Rectal smooth muscle tissue (tissue), 1 donor: ENCODE measurements at regions not wholly inside any gene's neighbourhood (a gene's known extent, or its start where the extent isn't known, plus 50 kb on each side); places are given as distances from the start of the nearest gene placed in this dataset.
"Not testable (repeated sequence)": the region's sequence is repeated elsewhere in the genome, so short reads cannot be mapped to it uniquely, and the experiment has no call there.

ENCODE experiments used
- H3K27ac ChIP-seq: one replicate; pipeline ENCODE4 v1.7.0; 2013; ENCODE audit warnings: low read depth, low read length, inconsistent platforms
- H3K27me3 ChIP-seq: one replicate; pipeline ENCODE4 v1.7.0; 2013; ENCODE audit warnings: low read length; ENCODE audit not compliant: control insufficient read depth, insufficient read depth
- H3K36me3 ChIP-seq: one replicate; pipeline ENCODE4 v1.7.0; 2013; ENCODE audit warnings: low read length; ENCODE audit not compliant: control insufficient read depth, insufficient read depth
- H3K4me1 ChIP-seq: one replicate; pipeline ENCODE4 v1.7.0; 2013; ENCODE audit warnings: low read length; ENCODE audit not compliant: control insufficient read depth, insufficient read depth
- H3K4me3 ChIP-seq: one replicate; pipeline ENCODE4 v1.7.0; 2013; ENCODE audit warnings: low read length
- H3K9ac ChIP-seq: one replicate; pipeline ENCODE4 v1.7.0; 2013; ENCODE audit warnings: low read length

- not testable (repeated sequence) for H3K4me1 ChIP-seq, H3K27me3 ChIP-seq
These were observed 75.0 kb downstream of the HAPSTR1 start for GRCh38 chr16:9166326-9166993.

DNA sequence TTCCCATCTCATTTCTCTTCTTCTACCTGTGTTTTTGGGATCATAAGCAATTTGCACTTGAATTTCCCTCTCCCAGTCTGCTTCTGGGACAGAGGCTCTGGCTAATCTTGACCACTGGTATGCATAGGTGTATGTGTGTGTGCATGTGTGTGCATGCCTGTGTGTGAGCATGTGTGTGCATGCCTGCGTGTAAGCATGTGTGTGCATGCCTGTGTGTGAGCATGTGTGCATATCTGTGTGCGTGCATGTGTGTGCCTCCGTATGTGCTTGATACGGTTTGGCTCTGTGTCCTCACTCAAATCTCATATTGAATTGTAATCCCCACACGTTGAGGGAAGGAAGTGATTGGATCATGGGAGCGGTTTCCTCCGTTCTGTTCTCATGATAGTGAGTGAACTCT lies 77.7 kb downstream of the HAPSTR1 start:
- no peaks in the 10 kb centered on the region for H3K4me1 ChIP-seq
- H3K9ac ChIP-seq = no peak overlapping the region
- no peak overlapping the region for H3K4me3 ChIP-seq
- H3K36me3 ChIP-seq = no peaks in the 10 kb centered on the region
- no peak overlapping the region for H3K27ac ChIP-seq
- H3K27me3 ChIP-seq = no peaks in the 10 kb centered on the region

More at GRCh38 chr16:9166326-9166993, 75.0 kb downstream of the HAPSTR1 start:
- H3K36me3 ChIP-seq, H3K4me3 ChIP-seq, H3K27ac ChIP-seq, H3K9ac ChIP-seq: not testable (repeated sequence)

DNA sequence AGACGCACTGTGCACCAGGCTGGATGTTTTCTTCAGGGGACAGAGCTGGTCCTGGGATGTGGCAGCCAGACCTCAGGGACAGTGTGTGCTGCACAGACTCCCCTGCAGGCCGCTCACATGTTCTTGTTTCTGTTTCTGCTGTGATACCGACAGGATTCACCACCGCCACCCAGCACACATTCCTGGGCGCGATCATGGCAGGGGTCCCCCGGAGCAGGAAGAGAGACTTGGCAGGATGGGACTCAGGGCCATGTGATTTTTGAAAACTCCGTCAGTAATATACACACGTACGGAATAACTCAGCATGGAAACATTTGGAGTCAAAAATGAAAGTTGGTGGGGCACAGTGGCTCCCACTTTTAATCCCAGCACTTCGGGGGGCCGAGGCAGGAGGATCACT lies 79.0 kb downstream of the HAPSTR1 start:
- H3K36me3 ChIP-seq = no peaks in the 10 kb centered on the region
- H3K27me3 ChIP-seq = no peaks in the 10 kb centered on the region
- H3K9ac ChIP-seq = no peak overlapping the region
- H3K27ac ChIP-seq = no peak overlapping the region
- no peak overlapping the region for H3K4me3 ChIP-seq
- no peaks in the 10 kb centered on the region for H3K4me1 ChIP-seq

DNA sequence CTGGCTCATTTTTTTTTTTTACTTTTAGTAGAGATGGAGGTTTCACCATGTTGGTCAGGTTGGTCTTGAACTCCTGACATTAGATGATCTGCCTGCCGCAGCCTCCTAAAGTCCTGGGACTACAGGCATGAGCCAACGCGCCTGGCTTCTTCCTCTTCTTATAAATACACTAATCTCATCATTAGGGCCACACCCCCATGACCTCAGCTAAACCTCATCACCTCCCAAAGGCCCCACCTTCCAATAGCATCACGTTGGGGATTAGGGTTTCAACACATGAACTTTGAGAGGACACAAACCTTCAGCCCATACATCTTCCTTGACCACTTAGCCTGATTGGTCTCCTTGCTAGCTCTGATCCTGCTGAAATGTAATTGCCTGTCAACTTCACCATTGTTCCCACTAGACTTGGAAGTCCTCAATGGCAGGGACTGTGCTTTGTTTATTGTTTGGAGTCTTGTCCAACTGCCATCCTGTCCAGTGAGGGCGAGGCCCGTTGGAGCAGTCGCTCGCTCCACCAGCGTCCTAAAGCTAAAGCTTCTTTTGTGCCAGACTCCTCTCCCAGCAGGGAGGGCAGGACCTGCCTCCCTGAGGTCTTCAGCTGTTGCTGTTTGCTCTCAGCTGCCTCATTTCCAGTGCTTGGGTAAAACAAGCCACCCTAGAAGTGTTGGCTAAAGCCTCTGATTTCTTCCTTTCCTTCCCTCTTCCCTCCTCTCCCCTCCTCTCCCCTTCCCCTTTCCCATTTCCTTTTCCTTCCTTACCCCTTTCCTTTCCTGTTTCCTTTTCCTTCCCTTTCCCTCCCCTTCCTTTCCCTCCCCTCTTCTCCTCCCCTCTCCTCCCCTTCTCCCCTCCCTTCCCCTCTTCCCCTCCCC lies 85.3 kb downstream of the HAPSTR1 start:
- H3K36me3 ChIP-seq = no peaks in the 10 kb centered on the region
- no peaks in the 10 kb centered on the region for H3K4me1 ChIP-seq
- H3K9ac ChIP-seq = no peak overlapping the region
- no peak overlapping the region for H3K4me3 ChIP-seq
- no peak overlapping the region for H3K27ac ChIP-seq
- H3K27me3 ChIP-seq = no peaks in the 10 kb centered on the region

DNA sequence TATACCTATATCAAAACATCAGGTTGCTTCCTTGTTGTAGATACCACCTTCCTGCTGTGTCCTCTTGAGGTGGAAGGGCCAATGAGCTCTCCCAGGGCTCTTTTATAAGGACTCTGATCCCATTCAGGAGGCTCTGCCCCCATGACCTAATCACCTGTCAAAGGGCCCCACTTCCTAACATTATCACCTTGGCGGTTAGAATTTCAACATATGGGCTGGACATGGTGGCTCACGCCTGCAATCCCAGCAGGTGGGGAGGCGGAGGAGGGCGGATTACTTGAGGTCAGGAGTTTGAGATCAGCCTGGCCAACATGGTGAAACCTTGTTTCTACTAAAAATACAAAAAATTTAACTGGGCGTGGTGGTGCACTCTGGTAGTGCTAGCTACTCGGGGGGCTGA lies 86.4 kb downstream of the HAPSTR1 start:
- Histone ChIP-seq H3K27ac (no peak overlapping the region), H3K36me3 (no peaks in the 10 kb centered on the region), H3K4me1 (no peaks in the 10 kb centered on the region), H3K9ac (no peak overlapping the region), H3K4me3 (no peak overlapping the region), H3K27me3 (no peaks in the 10 kb centered on the region)

DNA sequence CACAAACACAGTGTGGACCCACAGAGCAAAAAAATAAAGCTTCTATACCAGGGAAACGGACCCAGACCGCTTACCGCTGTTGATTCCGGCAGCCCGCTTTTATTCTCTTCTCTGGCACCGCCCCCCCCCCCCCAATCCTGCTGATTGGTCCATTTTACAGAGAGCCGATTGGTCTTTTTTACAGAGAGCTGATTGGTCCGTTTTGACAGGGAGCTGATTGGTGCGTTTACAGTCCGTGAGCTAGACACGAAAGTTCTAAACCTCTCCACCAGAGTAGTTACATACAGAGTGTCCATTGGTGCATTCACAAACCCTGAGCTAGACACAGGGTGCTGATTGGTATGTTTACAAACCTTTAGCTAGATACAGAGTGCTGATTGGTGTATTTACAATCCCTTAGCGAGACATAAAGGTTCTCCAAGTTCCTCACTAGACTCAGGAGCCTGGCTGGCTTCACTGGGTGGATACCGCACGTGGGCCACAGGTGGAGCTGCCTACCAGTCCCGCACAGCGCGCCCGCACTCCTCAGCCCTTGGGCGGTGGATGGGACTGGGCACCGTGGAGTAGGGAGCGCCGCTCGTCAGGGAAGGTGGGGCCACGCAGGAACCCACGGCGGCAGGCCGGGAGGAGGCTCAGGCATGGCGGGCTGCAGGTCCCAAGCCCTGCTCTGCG lies 92.4 kb downstream of the HAPSTR1 start:
- Histone ChIP-seq H3K4me3 (no peak overlapping the region), H3K9ac (no peak overlapping the region), H3K36me3 (no peaks in the 10 kb centered on the region), H3K27me3 (no peaks in the 10 kb centered on the region), H3K27ac (no peak overlapping the region), H3K4me1 (no peaks in the 10 kb centered on the region)

- Histone ChIP-seq H3K9ac (no peak overlapping the region), H3K27ac (no peak overlapping the region), H3K4me3 (no peak overlapping the region), H3K4me1 (no peaks in the 10 kb centered on the region), H3K36me3 (no peaks in the 10 kb centered on the region), H3K27me3 (no peaks in the 10 kb centered on the region)
These were observed 92.9 kb downstream of the HAPSTR1 start for GRCh38 chr16:9184354-9184690.

DNA sequence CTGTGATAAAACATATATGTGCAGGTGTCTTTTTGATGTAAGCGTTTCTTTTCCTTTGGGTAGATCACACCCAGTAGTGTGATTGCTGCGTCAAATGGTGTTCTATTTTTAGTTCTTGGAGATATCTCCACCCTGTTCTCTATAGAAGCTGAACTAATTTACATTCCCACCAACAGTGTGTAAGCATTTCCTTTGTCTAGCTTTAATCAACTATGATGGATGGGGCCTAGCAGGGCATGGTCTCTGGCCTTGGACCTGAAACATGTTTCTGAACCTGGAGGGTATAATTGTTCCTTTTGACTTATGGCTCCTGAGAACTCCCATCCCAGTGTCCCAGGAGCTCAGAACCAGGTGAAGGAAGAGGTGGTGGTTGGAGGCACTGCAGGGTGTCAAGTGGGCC lies 93.9 kb downstream of the HAPSTR1 start:
- H3K9ac ChIP-seq = no peak overlapping the region
- H3K4me3 ChIP-seq = no peak overlapping the region
- no peaks in the 10 kb centered on the region for H3K36me3 ChIP-seq
- H3K4me1 ChIP-seq = no peaks in the 10 kb centered on the region
- H3K27me3 ChIP-seq = no peaks in the 10 kb centered on the region
- H3K27ac ChIP-seq = no peak overlapping the region

DNA sequence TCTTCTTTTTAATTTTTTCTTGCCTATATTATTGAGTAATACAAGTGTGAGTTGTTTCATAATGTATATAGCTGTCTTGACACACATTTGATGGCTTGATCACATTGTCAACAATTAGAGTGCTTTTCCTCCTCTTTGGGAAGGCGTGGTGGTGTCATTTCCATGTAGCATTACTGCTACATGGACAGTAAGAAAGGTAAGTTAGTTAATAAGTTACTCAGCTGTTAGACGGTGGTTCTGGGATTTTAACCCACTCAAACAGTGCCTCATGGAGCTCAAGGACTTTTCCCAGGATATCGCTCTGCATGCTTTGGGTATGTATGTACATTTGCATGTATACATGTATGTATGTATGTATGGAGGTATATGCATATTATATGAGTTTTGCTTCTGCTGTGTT lies 94.6 kb downstream of the HAPSTR1 start:
- Histone ChIP-seq H3K36me3 (no peaks in the 10 kb centered on the region), H3K9ac (no peak overlapping the region), H3K4me3 (no peak overlapping the region), H3K4me1 (no peaks in the 10 kb centered on the region), H3K27ac (no peak overlapping the region), H3K27me3 (no peaks in the 10 kb centered on the region)

- Histone ChIP-seq H3K4me3 (no peak overlapping the region), H3K27me3 (no peaks in the 10 kb centered on the region), H3K9ac (no peak overlapping the region), H3K36me3 (no peaks in the 10 kb centered on the region), H3K27ac (no peak overlapping the region), H3K4me1 (no peaks in the 10 kb centered on the region)
These were observed 97.3 kb downstream of the HAPSTR1 start for GRCh38 chr16:9188721-9189120.

DNA sequence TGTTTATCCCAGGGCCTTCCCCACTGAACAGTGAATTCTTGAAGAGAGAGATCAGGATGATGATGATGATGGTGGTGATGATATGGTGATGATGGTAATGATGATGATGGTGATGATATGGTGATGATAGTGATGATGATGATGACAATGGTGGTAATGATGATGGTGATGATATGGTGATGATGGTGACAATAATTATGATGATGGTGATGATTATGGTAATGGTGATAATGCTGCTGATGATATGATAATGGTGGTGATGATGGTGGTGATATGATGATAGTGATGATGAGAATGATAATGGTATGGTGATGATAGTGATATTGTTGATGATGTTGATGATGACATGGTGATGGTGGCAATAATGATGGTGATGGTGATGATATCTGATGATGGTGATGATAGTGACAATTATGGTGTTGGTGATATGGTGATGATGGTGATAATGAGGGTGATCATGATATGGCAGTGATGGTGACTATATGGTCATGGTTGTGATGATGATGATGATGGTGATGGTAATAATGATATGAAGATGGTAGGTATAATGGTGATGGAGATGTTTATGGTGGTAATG lies 99.9 kb downstream of the HAPSTR1 start:
- no peaks in the 10 kb centered on the region for H3K36me3 ChIP-seq
- no peaks in the 10 kb centered on the region for H3K4me1 ChIP-seq
- no peak overlapping the region for H3K9ac ChIP-seq
- H3K4me3 ChIP-seq = no peak overlapping the region
- no peaks in the 10 kb centered on the region for H3K27me3 ChIP-seq
- no peak overlapping the region for H3K27ac ChIP-seq

DNA sequence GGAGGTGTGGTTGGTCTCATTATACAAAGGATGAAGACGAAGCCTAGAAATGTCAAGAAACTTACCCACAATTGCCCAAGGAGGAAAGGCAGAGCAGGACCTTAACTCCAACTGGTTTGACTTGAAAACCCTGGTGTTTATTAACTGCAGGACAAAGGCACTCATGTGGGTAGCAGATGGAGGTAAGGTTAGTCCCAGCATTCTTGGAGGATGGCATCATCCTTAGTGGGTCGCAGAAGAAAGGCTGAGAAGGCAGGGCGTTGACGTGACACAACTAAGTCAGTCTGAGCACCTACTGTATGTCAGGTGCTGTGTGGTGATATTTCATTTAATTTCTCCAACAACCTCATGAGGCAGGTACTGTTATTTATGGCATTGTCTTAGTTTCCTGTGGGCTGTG lies 101.3 kb downstream of the HAPSTR1 start:
- H3K4me3 ChIP-seq = no peak overlapping the region
- no peaks in the 10 kb centered on the region for H3K36me3 ChIP-seq

More for the DNA sequence above, 101.3 kb downstream of the HAPSTR1 start:
- H3K4me1 ChIP-seq = no peaks in the 10 kb centered on the region
- no peaks in the 10 kb centered on the region for H3K27me3 ChIP-seq
- H3K9ac ChIP-seq = no peak overlapping the region
- no peak overlapping the region for H3K27ac ChIP-seq
